Gastroesophageal sphincter (tissue), 4 donors: ENCODE measurements at regions not wholly inside any gene's neighbourhood (a gene's known extent, or its start where the extent isn't known, plus 50 kb on each side); places are given as distances from the start of the nearest gene placed in this dataset.
"Not testable (repeated sequence)": the region's sequence is repeated elsewhere in the genome, so short reads cannot be mapped to it uniquely, and the experiment has no call there.

Experiments used
- ATAC-seq: fragments of 150-250 bp; one replicate; pipeline ENCODE4 v1.9.1; 2016; ENCODE audit warnings: mild to moderate bottlenecking, moderate library complexity
- H3K27ac ChIP-seq, 4 donors: fragments of 200-600 bp; sonication (generic) in 3 of 4; 1 replicate in 3 of 4; 2 replicates in 1 of 4; pipeline ENCODE4 v1.5.1; 2016 to 2019
- H3K27me3 ChIP-seq: fragments of 200-600 bp; sonication (generic); one replicate; pipeline ENCODE4 v1.5.1; 2019
- H3K36me3 ChIP-seq, 2 donors: fragments of 200-600 bp; sonication (generic); one replicate each; pipeline ENCODE4 v1.5.1; 2019; ENCODE audit warnings: control low read depth in 1 of 2
- H3K4me1 ChIP-seq, 3 donors: fragments of 200-600 bp; sonication (generic); 1 replicate in 2 of 3; 2 replicates in 1 of 3; pipeline ENCODE4 v1.5.1; 2016 to 2019; ENCODE audit warnings: control low read depth in 2 of 3
- H3K4me3 ChIP-seq, 2 donors: fragments of 200-600 bp; sonication (generic); one replicate each; pipeline ENCODE4 v1.5.1; 2019; ENCODE audit warnings: mild to moderate bottlenecking in 1 of 2, moderate library complexity in 1 of 2
- H3K9me3 ChIP-seq, 3 donors: fragments of 200-600 bp; sonication (generic); one replicate each; pipeline ENCODE4 v1.5.1; 2017 to 2019; ENCODE audit warnings: control low read depth in 2 of 3
- CTCF ChIP-seq, 4 experiments: fragments of 200-600 bp in 2 of 4; fragments of 450-650 bp in 2 of 4; sonication (generic) in 1 of 4; IDR thresholded peaks; one replicate each; pipeline ENCODE4 v1.5.1; 2017 to 2019; ENCODE audit warnings: antibody characterized with exemption in 4 of 4, mild to moderate bottlenecking in 2 of 4, moderate library complexity in 2 of 4
- EP300 ChIP-seq: sonication (generic); formaldehyde crosslinking; IDR thresholded peaks from one replicate; pipeline ENCODE4 v1.6.1; 2017; ENCODE audit warnings: antibody characterized with exemption, mild to moderate bottlenecking
- POLR2A ChIP-seq, 2 donors: fragments of 450-650 bp; IDR thresholded peaks; one replicate each; pipeline ENCODE4 v1.6.1; 2017; ENCODE audit warnings: antibody characterized with exemption in 2 of 2, mild to moderate bottlenecking in 2 of 2, moderate library complexity in 1 of 2
- POLR2AphosphoS5 ChIP-seq: sonication (generic); formaldehyde crosslinking; IDR thresholded peaks from one replicate; pipeline ENCODE4 v1.6.1; 2017; ENCODE audit warnings: antibody characterized with exemption
- WGBS, 2 donors: methylation state at CpG; one replicate each; pipeline ENCODE4 v1.1.5; 2018; ENCODE audit warnings: low coverage in 1 of 2; 5-methylcytosine and 5-hydroxymethylcytosine counted together
- small RNA-seq, 4 donors: library from RNA; depleted of rRNA; stranded (forward); fragments of <200 nt; gene quantifications; one replicate each; pipeline ENCODE3, GENCODE V24; 2016

GRCh38 chr2:216754812-216755211 lies 59.5 kb upstream of the IGFBP5 start:
- Histone ChIP-seq H3K36me3 (no peaks in the 10 kb centered on the region), H3K9me3 (no peaks in the 10 kb centered on the region), H3K4me1 (peaks cover 0 to 36% (median 2%) of the 10 kb centered on the region in 3 donors), H3K27ac (no peak overlapping the region), H3K4me3 (no peak overlapping the region), H3K27me3 (no peaks in the 10 kb centered on the region)
- no peak for TF ChIP-seq EP300
- no peak for TF ChIP-seq POLR2A (IDR thresholded peaks at IDR 0.05)
- TF ChIP-seq POLR2AphosphoS5, result no peak
- no peak for TF ChIP-seq CTCF (IDR thresholded peaks at IDR 0.05)
- no peak for ATAC-seq
- WGBS, 2 donors, result 90 to 100% methylated on average over 1 to 5 of the region's 7 CpGs

- no peak overlapping the region for H3K4me3 ChIP-seq
- TF ChIP-seq POLR2A (IDR thresholded peaks at IDR 0.05), result no peak
- TF ChIP-seq POLR2AphosphoS5, result no peak
- no peak for TF ChIP-seq EP300
- TF ChIP-seq CTCF (IDR thresholded peaks at IDR 0.05), result no peak
- H3K27ac ChIP-seq, result no peak overlapping the region
- peaks cover 0 to 32% (median 2%) of the 10 kb centered on the region in 3 donors for H3K4me1 ChIP-seq
- ATAC-seq, result no peak
- 57 to 80% methylated on average over 1 of the region's 3 CpGs for WGBS, 2 donors
- no peaks in the 10 kb centered on the region for H3K27me3 ChIP-seq
- no peaks in the 10 kb centered on the region for H3K36me3 ChIP-seq
- no peaks in the 10 kb centered on the region for H3K9me3 ChIP-seq
Measured at GRCh38 chr2:216754336-216754735, 59.0 kb upstream of the IGFBP5 start.

GRCh38 chr2:216752855-216753505 lies 57.6 kb upstream of the IGFBP5 start:
- H3K9me3 ChIP-seq, result no peaks in the 10 kb centered on the region
- no peak for TF ChIP-seq CTCF (IDR thresholded peaks at IDR 0.05)
- no peak for TF ChIP-seq POLR2AphosphoS5
- TF ChIP-seq POLR2A (IDR thresholded peaks at IDR 0.05), result no peak
- no peak for TF ChIP-seq EP300
- WGBS, 2 donors, result 50 to 60% methylated on average over 1 to 2 of the region's 2 CpGs
- no peaks in the 10 kb centered on the region for H3K36me3 ChIP-seq
- peaks cover 0 to 19% (median 2%) of the 10 kb centered on the region in 3 donors for H3K4me1 ChIP-seq
- no peaks in the 10 kb centered on the region for H3K27me3 ChIP-seq
- ATAC-seq, result no peak
- no peak overlapping the region for H3K4me3 ChIP-seq
- H3K27ac ChIP-seq, result no peak overlapping the region

GRCh38 chr2:216750750-216751149 lies 55.4 kb upstream of the IGFBP5 start:
- H3K4me3 ChIP-seq, H3K27me3 ChIP-seq, ATAC-seq, H3K36me3 ChIP-seq, H3K4me1 ChIP-seq, H3K9me3 ChIP-seq, H3K27ac ChIP-seq: not testable (repeated sequence)

- not testable (repeated sequence) for ATAC-seq, H3K36me3 ChIP-seq, H3K27me3 ChIP-seq, H3K27ac ChIP-seq, H3K9me3 ChIP-seq, H3K4me3 ChIP-seq
- peaks cover 2 to 23% (median 5%) of the 10 kb centered on the region in 3 donors for H3K4me1 ChIP-seq
- WGBS, 2 donors, result 93% methylated on average over 2 of the region's 5 CpGs; no CpG with 5 or more reads in 1 of the 2 donors
Measured at GRCh38 chr2:216746268-216746667, 50.9 kb upstream of the IGFBP5 start.

- H3K36me3 ChIP-seq, result no peaks in the 10 kb centered on the region
- peaks cover 8 to 32% (median 9%) of the 10 kb centered on the region in 3 donors for H3K4me1 ChIP-seq
- TF ChIP-seq CTCF (IDR thresholded peaks at IDR 0.05) (no peak), EP300 (no peak), POLR2A (IDR thresholded peaks at IDR 0.05) (no peak), POLR2AphosphoS5 (no peak)
- no peaks in the 10 kb centered on the region for H3K27me3 ChIP-seq
- no peak for ATAC-seq
- 87 to 98% methylated on average over 3 of the region's 3 CpGs for WGBS, 2 donors
- H3K27ac ChIP-seq, result no peak overlapping the region
- no peak overlapping the region for H3K4me3 ChIP-seq
- H3K9me3 ChIP-seq, result no peaks in the 10 kb centered on the region
Measured at GRCh38 chr2:216745453-216745852, 50.1 kb upstream of the IGFBP5 start.

Small RNA genes in the stretch of these regions (small RNA-seq; reads per million reads assigned to genes)
- 0 reads per million in 4 donors for gene RNA5SP120
